Central memory CD8-positive, alpha-beta T cell (primary cell): ENCODE measurements at regions not wholly inside any gene's neighbourhood (a gene's known extent, or its start where the extent isn't known, plus 50 kb on each side); places are given as distances from the start of the nearest gene placed in this dataset.

Experiments used
- ATAC-seq: fragments of 150-1000 bp; cut with Tn5 transposase; replicated peaks from 2 replicates; pipeline ENCODE4 v1.10.0; 2022; ENCODE audit warnings: mild to moderate bottlenecking, moderate FRiP score, moderate number of reproducible peaks; ENCODE audit not compliant: poor library complexity, severe bottlenecking; ENCODE audit errors: extremely low read depth
- DNase-seq, 2 donors: peaks; one replicate each; pipeline ENCODE4 v3.0.0; 2021; ENCODE audit warnings: low spot score in 2 of 2
- H3K27ac Mint-ChIP-seq: one replicate; pipeline ENCODE4 v1.8.0; 2022; ENCODE audit warnings: low read depth, mild to moderate bottlenecking, moderate library complexity, mixed read lengths
- H3K27me3 Mint-ChIP-seq: one replicate; pipeline ENCODE4 v1.8.0; 2022; ENCODE audit warnings: mixed read lengths
- H3K36me3 Mint-ChIP-seq: one replicate; pipeline ENCODE4 v1.8.0; 2022; ENCODE audit warnings: mild to moderate bottlenecking, moderate library complexity, mixed read lengths; ENCODE audit not compliant: insufficient read depth
- H3K4me1 Mint-ChIP-seq: one replicate; pipeline ENCODE4 v1.8.0; 2022; ENCODE audit warnings: mixed read lengths
- H3K4me3 Mint-ChIP-seq: one replicate; pipeline ENCODE4 v1.8.0; 2022; ENCODE audit warnings: mild to moderate bottlenecking, moderate library complexity, mixed read lengths
- H3K9me3 Mint-ChIP-seq: one replicate; pipeline ENCODE4 v1.8.0; 2022; ENCODE audit warnings: mixed read lengths

GRCh38 chr4:3715855-3716630 lies 50.1 kb upstream of the ADRA2C start:
- Mint-ChIP-seq H3K27ac (no peak overlapping the region), H3K9me3 (peaks cover 5% of the 10 kb centered on the region), H3K4me1 (no peaks in the 10 kb centered on the region), H3K4me3 (no peak overlapping the region), H3K36me3 (no peaks in the 10 kb centered on the region), H3K27me3 (peaks cover 35% of the 10 kb centered on the region)
- DNase-seq (no peak), ATAC-seq (no peak)

GRCh38 chr4:3715061-3715854 lies 50.9 kb upstream of the ADRA2C start:
- Mint-ChIP-seq H3K27ac (no peak overlapping the region), H3K9me3 (peaks cover 5% of the 10 kb centered on the region), H3K4me3 (no peak overlapping the region), H3K36me3 (no peaks in the 10 kb centered on the region), H3K4me1 (no peaks in the 10 kb centered on the region), H3K27me3 (peaks cover 27% of the 10 kb centered on the region)
- ATAC-seq (no peak), DNase-seq (no peak)

DNA sequence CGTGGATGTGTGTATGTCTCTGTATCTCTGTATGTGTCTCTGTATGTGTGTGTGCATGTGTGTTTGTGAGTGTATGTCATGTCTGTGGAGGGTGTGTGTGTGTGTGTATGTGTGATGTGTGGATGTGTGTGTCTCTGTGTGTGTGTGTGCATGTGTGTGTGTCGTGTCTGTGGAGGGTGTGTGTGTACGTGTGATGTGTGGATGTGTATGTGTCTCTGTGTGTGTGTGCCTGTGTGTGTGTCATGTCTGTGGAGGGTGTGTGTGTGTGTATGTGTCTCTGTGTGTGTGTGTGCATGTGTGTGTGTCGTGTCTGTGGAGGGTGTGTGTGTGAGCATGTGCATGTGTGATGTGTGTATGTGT lies 51.6 kb upstream of the ADRA2C start:
- H3K27ac Mint-ChIP-seq: no peak overlapping the region
- H3K4me3 Mint-ChIP-seq: no peak overlapping the region
- peaks cover 22% of the 10 kb centered on the region for H3K27me3 Mint-ChIP-seq
- H3K9me3 Mint-ChIP-seq: peaks cover 5% of the 10 kb centered on the region
- no peak for ATAC-seq
- no peak for DNase-seq
- no peaks in the 10 kb centered on the region for H3K36me3 Mint-ChIP-seq
- H3K4me1 Mint-ChIP-seq: no peaks in the 10 kb centered on the region

DNA sequence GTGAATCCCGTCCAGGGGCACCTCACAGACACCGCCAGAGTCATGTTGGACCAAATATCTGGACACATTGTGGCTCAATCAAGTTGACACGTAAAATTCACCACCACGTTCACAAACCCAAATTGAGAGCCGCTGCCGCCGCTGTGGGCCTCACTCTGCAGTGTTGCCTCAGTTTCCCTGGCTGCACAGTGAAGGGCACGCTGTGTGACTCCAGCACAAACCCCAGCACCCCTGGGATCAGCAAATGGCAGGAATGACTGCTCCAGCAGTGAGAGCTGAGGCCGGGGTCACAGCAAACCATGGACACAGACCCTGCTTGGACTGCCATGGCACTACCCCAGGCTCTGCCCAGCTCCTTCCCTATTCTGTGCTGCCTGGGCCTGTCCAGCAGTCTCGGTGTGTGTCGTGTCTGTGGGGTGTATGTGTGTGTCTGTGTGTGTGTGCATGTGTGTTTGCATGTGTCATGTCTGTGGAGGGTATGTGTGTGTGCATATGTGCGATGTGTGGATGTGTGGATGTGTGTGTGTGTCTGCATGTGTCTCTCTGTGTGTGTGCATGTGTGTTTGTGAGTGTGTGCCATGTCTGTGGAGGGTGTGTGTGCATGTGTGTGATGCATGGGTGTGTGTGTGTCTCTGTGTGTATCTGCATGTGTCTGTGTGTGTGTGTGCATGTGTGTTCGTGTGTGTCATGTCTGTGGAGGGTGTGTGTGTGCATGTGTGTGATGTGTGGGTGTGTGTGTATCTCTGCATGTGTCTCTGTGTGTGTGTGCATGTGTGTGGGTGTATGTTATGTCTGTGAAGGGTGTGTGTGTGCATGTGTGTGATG lies 52.2 kb upstream of the ADRA2C start:
- Mint-ChIP-seq H3K4me1 (no peaks in the 10 kb centered on the region), H3K27ac (no peak overlapping the region), H3K9me3 (peaks cover 3% of the 10 kb centered on the region), H3K36me3 (no peaks in the 10 kb centered on the region), H3K4me3 (no peak overlapping the region), H3K27me3 (peaks cover 22% of the 10 kb centered on the region)
- ATAC-seq (no peak), DNase-seq (no peak)

DNA sequence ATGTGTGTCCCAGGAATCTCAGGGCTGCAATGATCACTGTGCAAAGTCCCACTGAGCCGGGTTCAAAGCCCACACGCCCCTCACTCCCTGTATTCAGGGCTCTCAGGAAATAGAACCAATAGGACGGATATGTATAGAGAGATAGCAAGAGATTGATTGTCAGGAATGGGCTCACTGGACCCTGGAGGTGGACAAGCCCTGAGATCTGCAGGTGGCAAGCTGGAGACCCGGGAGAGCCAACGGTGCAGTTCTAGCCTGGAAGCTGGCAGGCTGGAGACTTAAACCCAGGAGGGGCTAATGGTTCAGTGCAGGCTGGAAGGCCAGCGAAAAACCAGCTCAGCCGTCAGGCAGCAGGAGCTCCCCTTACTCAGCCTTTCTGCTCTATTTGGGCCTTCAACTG lies 52.8 kb upstream of the ADRA2C start:
- Mint-ChIP-seq H3K27me3 (peaks cover 22% of the 10 kb centered on the region), H3K4me1 (no peaks in the 10 kb centered on the region), H3K4me3 (no peak overlapping the region), H3K36me3 (no peaks in the 10 kb centered on the region), H3K9me3 (no peaks in the 10 kb centered on the region), H3K27ac (no peak overlapping the region)
- ATAC-seq: no peak
- no peak for DNase-seq

DNA sequence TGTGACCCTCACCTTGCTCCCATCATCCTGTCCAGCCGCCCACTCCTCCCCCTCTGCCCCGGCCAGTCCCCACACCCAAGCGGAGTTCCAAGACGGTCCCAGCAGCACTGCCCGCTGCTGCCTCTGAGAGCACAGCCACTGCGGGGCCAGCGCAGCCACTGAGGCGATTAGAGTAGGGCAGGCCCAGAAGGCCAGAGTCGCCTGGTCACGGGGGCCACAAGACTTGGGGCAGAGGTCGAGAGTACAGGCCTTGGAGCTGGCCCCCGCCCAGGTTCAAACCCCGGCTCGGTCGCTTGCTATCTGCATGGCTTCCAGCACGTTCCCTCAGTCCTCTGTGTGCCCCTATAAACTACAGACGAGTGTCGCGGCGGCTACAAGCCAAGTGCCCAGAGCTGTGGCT lies 53.2 kb upstream of the ADRA2C start:
- Mint-ChIP-seq H3K4me1 (no peaks in the 10 kb centered on the region), H3K27ac (no peak overlapping the region), H3K36me3 (no peaks in the 10 kb centered on the region), H3K27me3 (peaks cover 22% of the 10 kb centered on the region), H3K9me3 (no peaks in the 10 kb centered on the region), H3K4me3 (no peak overlapping the region)
- DNase-seq: no peak
- ATAC-seq: no peak

DNA sequence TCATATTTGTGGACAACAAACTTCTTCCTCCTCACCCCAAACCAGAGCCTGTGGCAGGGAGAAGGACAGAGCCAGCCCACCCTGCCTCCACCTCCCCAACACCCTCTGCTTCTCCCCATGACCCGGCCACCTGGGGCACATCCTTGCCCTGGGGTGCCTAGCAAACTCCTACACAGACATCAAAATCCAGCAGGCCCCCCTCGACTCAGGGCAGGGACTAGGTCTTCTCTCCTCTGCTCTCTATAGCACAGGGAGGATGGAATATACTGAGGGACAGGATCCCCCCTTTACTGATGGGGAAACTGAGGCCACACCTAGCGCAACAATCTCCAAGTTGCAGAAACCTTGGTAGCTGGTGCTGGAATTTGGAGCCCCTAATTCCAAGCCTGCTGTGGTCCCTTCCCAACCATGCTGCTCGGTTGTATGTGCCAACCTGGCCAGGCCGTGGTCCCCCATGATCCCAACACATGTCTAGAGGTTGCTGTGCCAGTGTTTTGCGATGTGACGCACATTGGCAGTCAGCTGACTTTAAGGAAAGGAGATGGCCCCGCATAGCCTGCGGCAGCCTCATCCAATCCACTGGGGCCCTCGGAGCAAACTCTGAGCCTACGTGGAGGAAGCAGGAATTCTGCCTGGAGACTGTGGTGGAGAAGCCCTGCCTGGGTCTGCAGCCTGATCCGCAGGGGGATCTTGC lies 53.9 kb upstream of the ADRA2C start:
- DNase-seq (no peak), ATAC-seq (no peak)
- Mint-ChIP-seq H3K27ac (no peak overlapping the region), H3K9me3 (no peaks in the 10 kb centered on the region), H3K27me3 (peaks cover 25% of the 10 kb centered on the region), H3K4me1 (no peaks in the 10 kb centered on the region), H3K36me3 (no peaks in the 10 kb centered on the region), H3K4me3 (no peak overlapping the region)

DNA sequence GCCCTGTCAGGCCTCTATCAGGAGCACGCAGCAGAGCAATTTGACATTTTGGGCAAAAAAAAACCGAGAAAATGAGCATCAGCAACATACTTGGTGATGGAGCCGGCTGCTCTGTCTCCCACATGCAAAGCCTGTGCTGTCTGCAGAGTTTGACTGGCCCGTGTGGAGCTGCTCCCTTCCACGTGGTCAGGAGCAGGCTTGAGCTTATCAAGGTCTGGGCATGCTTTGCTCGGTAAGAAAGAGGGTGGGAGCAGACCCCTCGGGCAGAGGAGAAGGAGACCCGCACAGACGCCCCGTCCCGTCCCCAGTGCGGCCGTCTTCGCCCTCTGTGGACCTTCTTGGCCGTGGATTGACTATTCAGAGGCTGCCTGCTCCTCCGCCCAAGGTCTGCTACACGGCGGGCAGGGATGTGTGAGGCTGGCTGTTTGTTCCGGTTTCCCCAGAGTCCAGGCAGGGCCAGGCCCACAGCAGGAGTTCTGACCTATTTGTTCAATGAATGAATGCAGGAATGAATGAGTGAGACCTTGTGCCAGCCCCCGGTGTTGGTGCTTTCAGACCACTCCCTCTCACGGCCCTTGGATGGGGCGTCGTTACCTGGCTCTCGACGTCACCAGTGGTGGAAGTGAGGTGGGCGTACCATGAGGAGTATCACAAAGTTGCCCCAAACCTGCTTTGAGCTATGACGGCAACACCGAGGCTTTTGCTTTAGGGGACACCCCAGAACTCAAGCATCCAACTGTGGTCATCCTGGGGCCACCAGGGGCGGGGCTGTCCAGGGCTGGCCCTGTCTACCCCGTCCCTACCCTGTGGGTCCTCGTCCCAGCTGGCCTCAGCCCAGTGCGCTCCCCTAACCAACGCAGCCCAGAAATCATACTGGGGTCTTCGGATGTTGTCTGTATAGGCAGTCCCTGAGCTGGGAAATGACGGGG lies 54.7 kb upstream of the ADRA2C start:
- H3K4me1 Mint-ChIP-seq: no peaks in the 10 kb centered on the region

GRCh38 chr4:3710451-3711182 lies 55.6 kb upstream of the ADRA2C start:
- ATAC-seq (no peak), DNase-seq (no peak)
- H3K27ac Mint-ChIP-seq: no peak overlapping the region
- H3K4me3 Mint-ChIP-seq: no peak overlapping the region
- H3K9me3 Mint-ChIP-seq: no peaks in the 10 kb centered on the region
- peaks cover 33% of the 10 kb centered on the region for H3K27me3 Mint-ChIP-seq
- H3K36me3 Mint-ChIP-seq: no peaks in the 10 kb centered on the region
- no peaks in the 10 kb centered on the region for H3K4me1 Mint-ChIP-seq

More for the DNA sequence above, 54.7 kb upstream of the ADRA2C start:
- no peaks in the 10 kb centered on the region for H3K36me3 Mint-ChIP-seq
- DNase-seq (no peak), ATAC-seq (no peak)
- H3K27me3 Mint-ChIP-seq: peaks cover 27% of the 10 kb centered on the region
- no peak overlapping the region for H3K27ac Mint-ChIP-seq
- no peaks in the 10 kb centered on the region for H3K9me3 Mint-ChIP-seq
- no peak overlapping the region for H3K4me3 Mint-ChIP-seq

- no peak for DNase-seq
- Mint-ChIP-seq H3K4me3 (no peak overlapping the region), H3K27me3 (peaks cover 37% of the 10 kb centered on the region), H3K36me3 (no peaks in the 10 kb centered on the region), H3K9me3 (no peaks in the 10 kb centered on the region), H3K4me1 (no peaks in the 10 kb centered on the region), H3K27ac (no peak overlapping the region)
- no peak for ATAC-seq
Observed at GRCh38 chr4:3709846-3710441, 56.2 kb upstream of the ADRA2C start.
